ENCODE measurements at regions not wholly inside any gene's neighbourhood (a gene's known extent, or its start where the extent isn't known, plus 50 kb on each side); places are given as distances from the start of the nearest gene placed in this dataset.
"Not testable (repeated sequence)": the region's sequence is repeated elsewhere in the genome, so short reads cannot be mapped to it uniquely, and the experiment has no call there.

DNA sequence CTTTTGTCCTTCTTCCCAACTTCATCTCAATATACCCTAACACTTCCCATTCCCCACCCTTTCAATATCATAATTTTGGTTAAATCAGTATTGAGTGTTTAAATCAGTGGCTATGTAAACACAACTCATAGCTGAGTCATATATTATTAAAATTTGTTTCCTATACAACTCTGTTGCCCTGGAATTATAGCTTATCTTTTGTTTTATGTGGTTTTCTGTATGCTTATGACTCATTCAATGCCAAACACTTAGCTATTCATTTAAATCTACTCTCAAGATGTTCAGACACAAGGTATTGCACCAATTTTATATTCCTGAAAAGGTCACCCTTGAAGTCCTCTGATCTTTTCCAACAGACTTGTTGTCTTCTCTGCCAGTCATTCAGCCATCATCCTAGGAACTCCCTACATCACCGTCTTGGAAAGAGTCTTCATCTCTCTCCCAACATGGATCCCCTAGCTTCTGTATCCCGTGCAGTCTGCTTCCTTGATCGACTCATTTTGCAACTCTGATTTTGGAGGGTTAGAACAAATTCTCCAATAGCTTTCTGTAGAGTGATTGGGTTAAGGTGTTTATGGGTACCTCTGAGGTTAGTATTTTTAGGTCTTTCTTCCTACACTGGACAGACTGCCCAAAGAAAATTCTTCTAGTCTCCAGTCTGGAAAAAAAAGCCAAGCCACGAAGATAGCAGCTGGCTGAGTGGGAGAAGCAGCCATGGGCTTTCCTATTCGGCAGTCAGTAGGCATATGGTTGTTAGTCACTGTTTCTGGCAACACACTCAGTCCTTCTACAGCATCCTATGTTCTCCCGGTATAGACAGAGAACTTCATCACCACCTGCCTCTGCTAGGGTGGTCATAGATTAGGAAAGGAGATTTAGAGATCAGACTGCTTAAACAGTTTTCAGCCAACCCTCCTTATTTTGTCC is 102.1 kb downstream of the CRPPA start:
- no peak for DNase-seq

DNA sequence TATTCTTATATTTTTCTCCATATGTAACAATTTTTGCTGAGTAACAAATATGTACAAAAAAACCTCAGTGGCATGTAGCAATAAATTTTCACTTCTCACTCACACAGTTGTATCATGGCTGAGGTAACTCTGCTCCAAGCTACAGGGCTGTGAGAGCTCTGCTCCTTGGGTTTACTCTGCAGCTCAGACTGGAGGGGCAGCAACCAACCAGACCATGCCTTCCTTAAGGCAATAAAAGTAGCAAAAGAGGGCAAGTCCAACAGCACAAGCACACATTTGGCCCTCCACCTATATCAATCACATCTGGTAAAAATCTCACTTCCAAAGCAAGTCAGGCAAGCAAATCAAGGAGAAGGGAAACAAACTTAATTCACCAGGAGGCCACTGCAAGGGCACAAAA is 102.9 kb downstream of the CRPPA start:
- DNase-seq: no peak

DNA sequence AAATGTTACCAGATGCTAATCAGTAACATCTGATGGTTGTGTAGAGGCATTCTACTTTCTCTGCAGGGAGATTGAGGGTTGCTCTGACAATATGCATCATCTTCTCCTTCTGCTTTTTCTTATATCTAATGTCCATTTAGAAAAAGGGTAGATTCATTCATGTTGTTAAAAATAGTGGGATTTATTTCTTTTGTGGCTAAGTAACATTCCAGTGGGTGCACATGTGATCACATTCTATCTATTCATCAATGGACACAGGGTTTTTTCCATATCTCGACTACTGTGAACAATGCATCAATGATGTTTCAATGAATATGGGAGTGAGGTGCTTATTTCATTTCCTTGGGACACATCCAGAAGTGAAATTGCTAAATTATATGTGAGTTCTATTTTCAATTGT is 103.9 kb downstream of the CRPPA start:
- no peak for DNase-seq

DNA sequence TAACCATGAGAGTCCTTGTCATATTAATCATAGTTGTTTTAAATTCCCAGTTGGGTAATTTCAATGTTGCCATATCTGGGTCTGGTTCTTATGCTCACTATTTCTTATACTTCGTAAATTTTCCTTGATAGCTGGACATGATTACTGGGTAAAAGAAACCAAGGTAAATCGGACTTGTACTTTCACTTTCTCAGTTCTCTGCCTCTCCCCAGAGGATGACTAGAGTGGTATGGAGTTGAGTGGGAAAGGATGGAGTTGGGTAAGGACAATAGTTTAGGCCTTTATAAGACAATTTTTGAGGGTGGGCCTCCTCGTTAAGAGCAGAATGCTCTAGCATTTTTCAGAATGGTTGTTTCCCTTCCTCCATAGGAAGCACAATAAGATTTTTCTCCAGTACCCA is 106.1 kb downstream of the CRPPA start:
- DNase-seq: no peak

DNA sequence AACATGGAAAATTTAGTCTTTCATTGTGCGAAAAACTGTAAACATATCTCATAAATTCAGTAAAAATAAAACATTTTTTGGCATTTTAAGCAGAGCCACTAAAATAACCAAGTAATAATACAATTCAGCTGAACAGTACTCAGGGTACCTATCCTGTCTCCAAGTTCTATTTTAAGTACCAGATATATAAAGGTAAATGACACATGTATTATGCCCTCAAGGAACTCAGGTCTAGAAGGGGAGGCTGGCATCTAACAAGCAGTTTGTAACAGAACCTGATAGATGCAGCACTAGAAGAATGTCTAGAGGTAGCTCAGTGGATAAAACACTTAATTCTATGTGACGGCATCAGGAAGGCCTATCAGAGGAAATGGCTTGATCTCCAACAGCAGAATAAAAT is 112.2 kb downstream of the CRPPA start:
- DNase-seq: no peak

DNA sequence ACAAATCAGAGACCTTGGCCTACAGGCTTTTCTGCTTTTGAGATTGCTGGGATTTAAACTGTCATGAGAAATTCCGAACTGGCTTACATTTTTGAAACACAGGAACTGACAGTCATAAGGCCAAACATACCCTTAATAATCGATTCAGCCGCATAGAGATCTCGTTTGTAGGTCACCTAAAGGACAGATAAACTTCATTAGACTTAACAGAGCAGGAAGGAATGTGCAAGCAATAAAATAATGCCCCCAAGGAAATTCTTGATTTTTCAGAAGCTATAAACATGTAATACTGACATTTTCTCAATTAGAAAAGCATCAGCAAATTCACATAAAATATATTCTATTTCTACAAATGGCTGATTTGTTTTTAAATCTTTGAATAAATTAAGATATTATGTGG is 120.0 kb downstream of the CRPPA start:
- DNase-seq: no peak

DNA sequence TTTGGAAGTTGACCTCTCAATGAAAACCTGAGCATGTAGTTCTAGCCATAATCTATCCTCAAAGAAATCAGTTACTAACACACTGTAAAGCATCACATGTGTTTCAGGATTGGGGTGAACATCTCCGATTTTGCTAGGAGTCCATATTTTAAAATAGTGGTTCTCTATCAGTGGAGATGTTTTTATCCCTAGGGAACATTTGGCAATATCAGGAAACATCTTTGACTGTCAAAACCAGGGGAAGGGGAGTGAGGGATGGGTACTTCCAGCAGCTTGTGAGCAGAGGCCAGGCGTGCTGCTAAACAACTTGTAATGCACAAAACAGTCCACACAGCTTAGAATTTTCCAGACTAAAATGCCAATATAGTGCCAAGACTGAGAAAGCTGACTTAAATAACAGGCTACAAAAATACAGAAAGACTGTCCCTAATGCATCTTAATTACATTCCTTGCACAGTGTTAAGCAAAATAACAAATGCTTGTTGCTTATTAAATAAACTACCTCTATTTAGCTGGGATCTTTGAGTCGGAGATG is 120.9 kb downstream of the CRPPA start:
- DNase-seq: no peak

DNA sequence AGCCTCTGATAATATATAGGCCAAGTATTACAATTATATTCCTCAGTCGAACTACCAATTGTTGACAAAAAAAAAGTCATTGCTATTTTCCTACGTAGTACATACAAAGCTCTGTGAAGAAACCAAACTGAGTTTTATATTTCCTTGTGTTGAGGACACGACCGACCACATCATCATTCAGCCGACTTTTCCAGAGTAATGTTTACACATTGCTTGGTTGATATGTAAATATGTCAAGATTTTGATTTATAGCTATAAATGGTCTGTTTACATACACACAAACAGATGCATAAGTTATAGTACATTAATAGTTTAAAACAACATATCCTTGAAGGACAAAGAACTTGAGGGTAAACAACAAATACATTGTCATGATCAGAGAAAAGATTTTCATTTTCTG is 121.5 kb downstream of the CRPPA start:
- no peak for DNase-seq

DNA sequence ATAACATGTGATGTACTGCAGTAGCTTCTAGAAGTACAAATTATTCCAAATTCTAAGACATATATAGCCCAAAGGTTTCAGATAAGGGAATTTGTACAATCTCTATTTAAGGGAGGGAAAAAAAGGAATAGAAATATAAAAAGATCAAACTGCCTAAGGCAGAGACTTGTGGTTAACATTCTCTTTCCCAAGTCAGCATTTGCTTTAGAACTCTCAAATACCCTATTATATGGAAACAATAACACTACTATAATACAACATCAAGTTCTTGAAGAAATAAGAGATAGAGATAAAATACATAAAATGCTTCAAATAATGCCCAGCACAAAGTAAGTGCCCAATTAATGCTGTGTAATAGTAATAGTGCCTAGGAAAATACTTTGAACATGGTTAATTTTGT is 123.1 kb downstream of the CRPPA start:
- no peak for DNase-seq

DNA sequence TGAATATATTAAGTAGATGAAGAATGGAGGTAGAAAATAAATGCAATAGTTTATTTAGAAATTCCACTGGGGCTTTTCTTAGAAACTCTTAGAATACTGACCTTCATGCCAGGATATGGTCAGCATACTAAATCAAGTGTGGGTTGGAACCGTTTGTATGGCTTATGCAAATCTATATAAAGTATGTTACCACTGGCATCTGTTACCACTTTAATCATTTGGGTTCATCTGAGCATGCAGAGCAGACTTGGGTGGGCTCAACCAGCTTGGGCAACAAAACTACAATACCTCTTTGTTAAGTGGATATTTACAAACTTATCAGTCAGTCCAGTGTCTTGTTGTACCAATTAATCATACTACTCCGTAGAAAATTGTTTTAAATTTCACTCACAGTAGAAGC is 125.8 kb downstream of the CRPPA start:
- DNase-seq: no peak

DNA sequence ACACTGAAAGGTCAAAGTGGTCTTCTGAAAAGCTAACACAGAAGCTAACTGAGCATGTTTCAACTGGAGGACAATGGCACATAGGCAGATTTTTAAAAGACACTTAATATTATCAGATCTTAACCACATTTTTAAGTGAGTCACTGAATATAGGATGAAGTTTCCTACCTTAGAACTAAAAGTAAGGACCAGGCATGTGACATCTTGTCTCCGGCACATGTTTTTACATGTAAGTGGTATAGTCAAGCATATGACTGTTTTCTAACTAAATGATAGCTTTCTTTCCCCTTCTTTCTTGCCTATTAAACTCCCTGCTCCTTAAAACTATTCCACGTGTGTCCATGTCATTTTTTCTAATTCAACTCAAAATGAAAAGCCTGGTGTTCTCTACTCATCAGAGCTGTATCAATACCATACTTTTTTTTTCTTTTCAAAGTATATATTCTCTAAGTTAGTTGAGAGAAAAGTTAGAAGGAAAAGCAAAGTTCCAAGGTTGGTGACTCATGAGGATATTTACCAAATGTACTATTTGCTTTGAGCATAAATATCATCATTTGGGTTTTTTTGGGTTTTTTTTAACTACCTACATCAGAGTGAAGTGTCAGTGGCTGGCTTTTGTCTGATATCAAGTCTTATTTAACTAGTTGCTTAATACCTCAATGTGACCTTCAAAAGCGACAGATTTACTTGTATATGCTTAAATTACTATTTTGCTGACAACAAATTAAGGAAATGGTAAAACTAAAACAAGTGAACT is 127.5 kb downstream of the CRPPA start:
- no peak for DNase-seq

DNA sequence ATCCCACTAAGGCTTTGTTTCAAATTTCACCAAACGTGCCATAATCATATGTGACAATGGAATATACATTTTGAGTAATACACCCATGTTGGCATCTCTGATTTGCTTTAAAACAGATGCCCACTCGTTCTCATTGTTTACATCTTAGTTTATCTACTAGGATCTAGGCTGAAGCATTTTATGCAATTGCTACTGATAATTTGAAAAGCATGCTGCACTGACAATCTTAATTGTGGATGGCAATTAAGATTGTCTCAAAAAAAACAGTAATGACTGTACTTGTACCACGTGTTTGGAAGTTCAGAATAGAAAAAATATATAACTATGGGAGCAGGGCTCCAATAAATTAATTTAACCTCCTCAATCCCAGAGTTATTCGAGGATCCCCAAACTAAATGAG is 136.8 kb downstream of the CRPPA start:
- DNase-seq: no peak

DNA sequence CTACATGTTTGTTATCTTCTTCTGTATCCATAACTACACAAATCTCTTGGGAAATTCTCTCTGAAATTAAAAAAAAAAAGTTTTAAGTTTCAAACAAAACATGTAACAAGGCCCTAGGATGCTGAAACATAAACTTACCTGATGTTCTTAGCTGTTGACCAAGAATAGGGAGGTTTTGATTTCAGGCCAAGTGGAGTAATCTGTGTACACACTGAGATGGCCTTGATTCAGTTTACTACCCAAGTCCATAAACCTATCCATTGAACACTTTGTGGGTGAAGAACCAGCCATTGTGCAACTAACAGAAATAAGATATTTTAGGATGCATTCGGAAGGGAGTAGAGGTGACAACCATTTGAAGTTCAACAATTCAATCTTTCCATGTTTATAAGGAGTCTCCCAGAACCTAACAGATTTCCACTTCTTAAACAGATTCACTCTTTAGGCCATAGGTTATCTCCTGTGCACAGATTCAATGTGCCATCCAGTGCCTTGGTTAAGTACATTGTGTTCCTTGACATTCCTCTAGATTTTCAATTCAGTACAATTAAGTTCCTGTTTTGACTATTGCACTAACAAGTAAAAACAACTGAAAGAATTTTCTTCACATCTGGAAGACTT is 143.1 kb downstream of the CRPPA start:
- DNase-seq: no peak

DNA sequence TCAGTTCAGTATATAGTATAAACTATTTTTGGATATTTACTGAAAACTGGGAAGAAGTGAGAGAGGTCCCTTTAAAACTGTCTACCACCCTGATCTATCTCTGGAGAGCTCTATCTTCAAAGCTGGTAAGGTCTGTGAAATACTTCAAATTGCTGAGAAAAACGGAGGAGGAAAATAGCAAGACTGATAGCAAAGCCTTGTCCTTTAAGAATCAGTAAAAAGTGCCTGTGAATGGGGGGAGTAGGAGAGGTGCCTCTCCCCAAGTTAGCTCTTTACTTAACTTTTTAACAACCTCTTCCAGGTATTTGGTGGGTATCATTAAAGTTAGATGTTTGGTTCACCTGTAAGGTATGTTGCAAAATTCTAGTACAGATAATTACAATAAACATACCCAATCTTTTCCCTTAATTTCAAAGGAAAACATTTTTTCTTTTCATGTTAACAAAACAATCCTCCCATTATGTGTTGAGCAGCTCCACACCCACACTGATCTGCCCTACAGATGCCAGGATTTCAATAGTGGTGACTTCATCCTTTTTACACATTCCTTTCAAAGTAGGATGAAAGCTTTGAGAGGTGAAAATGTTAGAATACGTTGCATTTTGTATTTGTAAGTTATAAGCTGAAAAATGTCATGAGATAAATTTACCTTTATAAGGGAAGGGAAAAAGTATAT is 149.2 kb downstream of the CRPPA start:
- DNase-seq: no peak

DNA sequence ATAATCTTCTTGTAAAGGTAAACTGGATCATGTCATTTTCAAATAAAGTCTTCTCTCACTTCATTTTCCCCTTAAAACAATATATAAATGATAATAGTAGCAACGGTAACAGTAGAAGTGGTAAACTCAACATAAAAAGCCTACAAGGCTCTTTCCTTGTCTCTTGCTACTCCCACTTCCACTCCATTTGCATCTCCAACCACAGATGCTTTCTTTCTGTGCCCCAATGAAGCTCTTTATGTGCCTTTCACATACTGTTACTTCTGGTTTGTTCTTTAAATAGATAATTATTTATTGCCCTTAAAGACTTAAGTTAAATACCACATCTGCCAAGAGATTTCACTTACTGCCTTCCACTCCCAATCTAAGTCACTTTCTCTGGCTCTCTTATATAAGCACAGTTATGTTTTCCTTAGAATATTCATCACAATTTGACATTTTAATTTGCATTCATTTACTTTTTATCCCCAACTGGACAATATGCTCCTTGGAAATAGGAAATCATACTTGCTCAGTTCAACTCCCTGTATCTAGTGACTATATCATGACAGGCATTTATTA is 149.9 kb downstream of the CRPPA start:
- no peak for DNase-seq

DNA sequence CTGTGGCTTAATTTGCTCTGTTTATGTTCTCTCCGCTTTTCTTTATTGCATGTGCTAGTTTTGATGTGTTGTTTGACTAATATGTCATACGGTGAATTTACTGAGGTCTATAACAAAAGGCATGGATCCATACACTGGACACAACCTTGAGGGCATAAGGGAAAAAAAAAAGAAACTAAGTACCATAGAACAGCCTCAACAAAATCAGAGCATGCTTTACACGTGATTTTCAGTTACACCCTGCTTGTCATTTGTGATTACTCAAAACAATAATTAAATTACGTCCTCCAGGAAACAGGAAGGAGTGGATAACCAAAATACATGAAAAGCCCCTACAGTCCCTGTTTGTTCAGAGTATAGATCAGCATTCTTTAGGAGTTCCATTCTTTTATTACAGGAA is 150.5 kb downstream of the CRPPA start:
- no peak for DNase-seq

DNA sequence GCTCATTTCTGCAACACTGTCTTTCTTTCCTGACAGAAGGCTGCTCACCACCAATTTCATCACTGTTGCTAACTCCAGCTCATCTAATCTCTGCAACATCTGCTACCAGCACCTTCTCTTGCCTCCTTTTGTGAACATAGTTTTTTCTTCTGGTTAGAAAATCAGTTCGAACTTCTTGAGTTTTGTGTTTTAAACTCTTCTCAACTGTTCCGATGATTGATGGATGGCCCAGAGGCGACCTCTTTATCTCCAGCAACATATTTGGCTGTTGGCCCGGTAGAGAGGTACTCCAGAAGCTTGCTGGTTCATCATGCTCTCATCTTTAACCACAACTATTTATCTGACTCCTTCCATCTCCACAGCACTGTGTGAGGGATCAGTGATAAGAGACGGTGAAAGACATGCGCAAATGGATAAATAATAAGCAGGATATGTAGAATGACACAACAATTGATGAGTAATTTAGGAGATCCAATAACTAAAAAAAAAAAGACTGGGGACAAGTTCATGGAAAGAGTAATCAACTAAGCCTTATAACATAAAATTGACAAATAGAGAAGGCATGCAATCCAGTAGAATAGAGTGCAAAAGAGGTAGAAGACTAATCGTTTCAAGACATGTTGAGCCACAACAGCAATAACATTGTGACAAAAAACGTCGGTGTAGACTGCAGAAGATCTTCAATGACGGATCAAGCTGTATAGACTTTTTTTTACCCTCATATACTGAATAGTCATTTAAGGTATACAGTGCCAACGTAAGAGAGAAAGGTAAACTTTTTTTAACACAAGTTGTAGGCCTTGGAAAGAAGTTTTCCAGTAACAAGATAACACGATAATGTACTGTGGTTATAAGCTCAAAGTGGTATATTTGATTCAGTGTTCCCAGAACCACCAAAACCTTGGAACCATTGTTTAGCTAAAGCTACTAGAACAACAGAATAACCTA is 152.2 kb downstream of the CRPPA start:
- DNase-seq: no peak

DNA sequence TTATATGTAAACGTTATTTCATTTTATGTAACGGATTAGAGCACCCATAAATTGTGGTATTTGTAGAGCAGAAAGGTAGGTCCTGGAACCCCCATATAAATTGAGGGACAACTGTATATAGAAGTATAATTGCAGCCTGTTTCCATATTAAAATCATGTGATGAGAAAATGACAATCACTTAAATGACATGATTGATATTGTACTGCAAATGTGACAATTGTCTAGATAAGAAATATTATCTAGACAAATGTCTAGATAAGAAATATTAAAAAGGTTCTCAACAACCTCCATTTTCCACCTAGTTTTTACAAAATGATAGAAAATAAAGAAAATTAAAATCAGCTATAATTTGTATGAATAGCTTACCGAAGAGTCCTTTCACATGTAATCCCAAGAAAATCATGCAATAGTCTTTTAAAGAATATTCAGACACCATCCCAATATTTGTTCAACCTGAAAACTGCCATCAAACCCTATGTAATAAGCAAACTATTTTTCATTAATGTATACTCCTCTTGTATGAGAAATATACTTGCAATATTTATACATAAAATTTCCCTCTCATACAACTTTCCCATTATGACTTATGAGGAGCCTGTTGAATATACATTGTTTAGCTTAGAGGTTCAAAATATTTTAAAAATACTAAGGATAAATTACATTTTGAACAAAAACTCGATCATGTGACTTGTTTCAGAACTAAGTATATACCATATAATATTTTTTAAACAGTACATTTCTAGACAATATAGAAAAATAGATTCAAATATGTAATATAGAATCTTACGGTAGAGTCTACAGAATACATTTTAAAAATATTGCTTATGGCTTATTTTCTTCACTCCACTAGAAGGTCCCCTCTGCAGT is 153.2 kb downstream of the CRPPA start:
- no peak for DNase-seq

DNA sequence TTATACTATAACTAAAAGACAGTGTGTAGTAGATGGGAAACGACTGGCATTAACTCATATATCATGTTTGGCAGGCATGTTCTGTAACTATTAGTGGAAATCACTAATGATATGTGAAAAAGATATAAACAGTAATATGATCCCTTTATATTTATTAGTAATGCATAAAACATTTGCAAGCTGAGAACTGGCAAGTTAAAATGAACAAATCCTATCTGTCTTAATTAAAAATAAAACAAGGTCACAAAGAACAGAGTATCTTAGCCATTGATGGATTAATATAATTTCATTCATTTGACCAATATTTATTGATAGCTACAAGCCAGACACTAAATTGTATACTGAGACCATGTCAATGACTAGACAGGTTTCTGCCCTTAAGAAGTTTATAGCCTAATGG is 154.5 kb downstream of the CRPPA start:
- no peak for DNase-seq

DNA sequence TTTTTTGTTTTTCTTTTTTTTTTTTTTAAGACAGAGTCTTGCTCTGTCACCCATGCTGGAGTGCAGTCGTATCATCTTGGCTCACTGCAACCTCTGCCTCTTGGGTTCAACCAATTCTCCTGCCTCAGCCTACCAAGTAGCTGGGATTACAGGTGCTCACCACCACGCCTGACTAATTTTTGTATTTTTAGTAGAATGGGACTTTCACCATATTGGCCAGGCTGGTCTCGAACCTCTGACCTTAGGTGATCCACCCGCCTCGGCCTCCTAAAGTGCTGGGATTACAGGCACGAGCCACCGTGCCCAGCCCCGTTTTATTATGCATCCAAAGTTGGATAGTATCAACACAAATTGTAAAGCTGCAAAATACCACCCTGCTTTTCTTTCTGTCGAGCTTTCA is 154.9 kb downstream of the CRPPA start:
- DNase-seq: not testable (repeated sequence)
